Liver (tissue), 8 donors: ENCODE measurements at regions not wholly inside any gene's neighbourhood (a gene's known extent, or its start where the extent isn't known, plus 50 kb on each side); places are given as distances from the start of the nearest gene placed in this dataset.

Source experiments
- DNase-seq: peaks from one replicate; pipeline ENCODE4 v3.0.0-alpha.2; 2017; ENCODE audit warnings: low spot score
- H3K27ac ChIP-seq, 2 donors: one replicate each; pipeline ENCODE4 v1.7.0; 2013; ENCODE audit warnings: inconsistent platforms in 2 of 2, low read length in 2 of 2, control low read depth in 1 of 2, low read depth in 1 of 2, mild to moderate bottlenecking in 1 of 2
- H3K27me3 ChIP-seq, 4 donors: one replicate each; pipeline versions ENCODE4 v1.6.1 to v1.7.0; 2013; ENCODE audit warnings: low read length in 3 of 4, inconsistent platforms in 1 of 4, mild to moderate bottlenecking in 1 of 4, moderate library complexity in 1 of 4; ENCODE audit not compliant: control insufficient read depth in 4 of 4, insufficient read depth in 4 of 4
- H3K36me3 ChIP-seq, 4 donors: one replicate each; pipeline versions ENCODE4 v1.6.1 to v1.7.0; 2013; ENCODE audit warnings: low read length in 3 of 4, mild to moderate bottlenecking in 3 of 4, low read depth in 1 of 4, moderate library complexity in 1 of 4; ENCODE audit not compliant: control insufficient read depth in 4 of 4, insufficient read depth in 3 of 4
- H3K4me1 ChIP-seq, 4 donors: one replicate each; pipeline versions ENCODE4 v1.6.1 to v1.7.0; 2013; ENCODE audit warnings: low read length in 3 of 4, mild to moderate bottlenecking in 3 of 4, moderate library complexity in 1 of 4; ENCODE audit not compliant: control insufficient read depth in 4 of 4, insufficient read depth in 4 of 4
- H3K4me3 ChIP-seq, 3 donors: one replicate each; pipeline versions ENCODE4 v1.6.1 to v1.7.0; 2013; ENCODE audit warnings: low read length in 3 of 3, control low read depth in 1 of 3, low read depth in 1 of 3, mild to moderate bottlenecking in 1 of 3
- H3K9ac ChIP-seq, 2 donors: one replicate each; pipeline ENCODE4 v1.7.0; 2013; ENCODE audit warnings: low read length in 2 of 2, mild to moderate bottlenecking in 2 of 2, moderate library complexity in 2 of 2, control low read depth in 1 of 2, low read depth in 1 of 2
- H3K9me3 ChIP-seq, 4 donors: one replicate each; pipeline versions ENCODE4 v1.6.1 to v1.7.0; 2013; ENCODE audit warnings: low read length in 3 of 4; ENCODE audit not compliant: control insufficient read depth in 4 of 4
- EGR1 ChIP-seq, 2 donors: IDR thresholded peaks; 2 replicates each; pipeline ENCODE4 v1.6.1; 2016 to 2018; ENCODE audit warnings: antibody characterized with exemption in 2 of 2, low read depth in 2 of 2
- FOXA1 ChIP-seq: IDR thresholded peaks from 2 replicates; pipeline ENCODE4 v1.6.1; 2016; ENCODE audit warnings: antibody characterized with exemption
- FOXA2 ChIP-seq: IDR thresholded peaks from 2 replicates; pipeline ENCODE4 v1.6.1; 2016; ENCODE audit warnings: antibody characterized with exemption
- GABPA ChIP-seq, 2 donors: IDR thresholded peaks in 1 of 2; conservative IDR thresholded peaks in 1 of 2; 2 replicates each; pipeline ENCODE4 v1.6.1; 2016; ENCODE audit warnings: antibody characterized with exemption in 2 of 2, mild to moderate bottlenecking in 1 of 2, moderate library complexity in 1 of 2
- HNF4A ChIP-seq, 2 donors: conservative IDR thresholded peaks; 2 replicates each; pipeline ENCODE4 v1.6.1; 2016; ENCODE audit warnings: antibody characterized with exemption in 2 of 2, mild to moderate bottlenecking in 2 of 2
- HNF4G ChIP-seq: IDR thresholded peaks from 2 replicates; pipeline ENCODE4 v1.6.1; 2016; ENCODE audit warnings: antibody characterized with exemption
- JUND ChIP-seq, 2 donors: IDR thresholded peaks; 2 replicates each; pipeline ENCODE4 v1.6.1; 2016; ENCODE audit warnings: antibody characterized with exemption in 2 of 2
- MAX ChIP-seq: IDR thresholded peaks from 2 replicates; pipeline ENCODE4 v1.6.1; 2016; ENCODE audit warnings: antibody characterized with exemption
- NR2F2 ChIP-seq: IDR thresholded peaks from 2 replicates; pipeline ENCODE4 v1.6.1; 2016; ENCODE audit warnings: antibody characterized with exemption
- RAD21 ChIP-seq, 2 donors: IDR thresholded peaks; 2 replicates each; pipeline ENCODE4 v1.6.1; 2016; ENCODE audit warnings: antibody characterized with exemption in 2 of 2, mild to moderate bottlenecking in 2 of 2
- RXRA ChIP-seq, 2 donors: IDR thresholded peaks; 2 replicates each; pipeline ENCODE4 v1.6.1; 2017 to 2018; ENCODE audit warnings: antibody characterized with exemption in 2 of 2, mild to moderate bottlenecking in 1 of 2
- SP1 ChIP-seq: IDR thresholded peaks from 2 replicates; pipeline ENCODE4 v1.6.1; 2018; ENCODE audit warnings: antibody characterized with exemption, mild to moderate bottlenecking
- TAF1 ChIP-seq: conservative IDR thresholded peaks from 2 replicates; pipeline ENCODE4 v1.6.1; 2016; ENCODE audit warnings: antibody characterized with exemption, mild to moderate bottlenecking
- YY1 ChIP-seq: IDR thresholded peaks from 2 replicates; pipeline ENCODE4 v1.6.1; 2016; ENCODE audit warnings: antibody characterized with exemption, mild to moderate bottlenecking
- WGBS: extraction: QIAGEN DNeasy Blood & Tissue Kit; methylation state at CpG from one replicate; pipeline ENCODE4 v1.1.7; 2013; 5-methylcytosine and 5-hydroxymethylcytosine counted together
- TF ChIP-seq, protein P1 (sequence below): IDR thresholded peaks from 2 replicates; pipeline ENCODE4 v1.6.1; 2016; ENCODE audit warnings: antibody characterized with exemption
- TF ChIP-seq, protein P2 (sequence below): IDR thresholded peaks from 2 replicates; pipeline ENCODE4 v1.6.1; 2016; ENCODE audit warnings: antibody characterized with exemption, mild to moderate bottlenecking
- TF ChIP-seq, protein P3 (sequence below): IDR thresholded peaks from 2 replicates; pipeline ENCODE4 v1.6.1; 2016; ENCODE audit warnings: antibody characterized with exemption
- TF ChIP-seq, protein P4 (sequence below): fragments of 150-350 bp; IDR thresholded peaks from 2 replicates; pipeline ENCODE4 v1.5.1; 2017; ENCODE audit warnings: improper control_type of control experiment, low read depth, low read length; ENCODE audit not compliant: missing input control
- donor health status: healthy.
- donor health status: healthy.
- donor health status: healthy.
- donor health status: healthy.
- donor health status: healthy.

DNA sequence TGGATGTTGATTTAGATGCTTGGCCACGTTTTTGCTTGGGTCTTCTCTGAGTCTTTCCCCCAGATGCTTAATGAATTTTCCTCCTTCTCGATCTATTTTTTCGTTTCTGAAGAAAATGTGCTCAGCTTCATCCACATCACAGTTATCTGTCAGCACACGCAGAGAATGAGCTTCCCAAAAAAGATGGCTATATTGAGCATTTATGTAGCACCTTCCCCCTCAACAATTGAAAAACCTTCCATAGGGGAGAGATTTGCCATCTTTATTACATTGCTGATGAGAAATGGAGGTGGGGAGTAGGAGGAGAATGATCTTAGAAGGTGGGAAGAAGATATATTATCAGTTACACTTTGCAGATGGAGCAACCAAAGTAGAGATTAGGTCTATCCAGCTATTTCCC, 228.1 kb upstream of the PHYHIPL start:
- no peaks in the 10 kb centered on the region for H3K36me3 ChIP-seq
- no peaks in the 10 kb centered on the region for H3K4me1 ChIP-seq
- no peak for TF ChIP-seq TAF1
- TF ChIP-seq, protein P1, sequence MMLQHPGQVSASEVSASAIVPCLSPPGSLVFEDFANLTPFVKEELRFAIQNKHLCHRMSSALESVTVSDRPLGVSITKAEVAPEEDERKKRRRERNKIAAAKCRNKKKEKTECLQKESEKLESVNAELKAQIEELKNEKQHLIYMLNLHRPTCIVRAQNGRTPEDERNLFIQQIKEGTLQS, result no peak
- no peak for TF ChIP-seq HNF4G
- TF ChIP-seq JUND (IDR thresholded peaks at IDR 0.05), result no peak
- TF ChIP-seq, protein P2, sequence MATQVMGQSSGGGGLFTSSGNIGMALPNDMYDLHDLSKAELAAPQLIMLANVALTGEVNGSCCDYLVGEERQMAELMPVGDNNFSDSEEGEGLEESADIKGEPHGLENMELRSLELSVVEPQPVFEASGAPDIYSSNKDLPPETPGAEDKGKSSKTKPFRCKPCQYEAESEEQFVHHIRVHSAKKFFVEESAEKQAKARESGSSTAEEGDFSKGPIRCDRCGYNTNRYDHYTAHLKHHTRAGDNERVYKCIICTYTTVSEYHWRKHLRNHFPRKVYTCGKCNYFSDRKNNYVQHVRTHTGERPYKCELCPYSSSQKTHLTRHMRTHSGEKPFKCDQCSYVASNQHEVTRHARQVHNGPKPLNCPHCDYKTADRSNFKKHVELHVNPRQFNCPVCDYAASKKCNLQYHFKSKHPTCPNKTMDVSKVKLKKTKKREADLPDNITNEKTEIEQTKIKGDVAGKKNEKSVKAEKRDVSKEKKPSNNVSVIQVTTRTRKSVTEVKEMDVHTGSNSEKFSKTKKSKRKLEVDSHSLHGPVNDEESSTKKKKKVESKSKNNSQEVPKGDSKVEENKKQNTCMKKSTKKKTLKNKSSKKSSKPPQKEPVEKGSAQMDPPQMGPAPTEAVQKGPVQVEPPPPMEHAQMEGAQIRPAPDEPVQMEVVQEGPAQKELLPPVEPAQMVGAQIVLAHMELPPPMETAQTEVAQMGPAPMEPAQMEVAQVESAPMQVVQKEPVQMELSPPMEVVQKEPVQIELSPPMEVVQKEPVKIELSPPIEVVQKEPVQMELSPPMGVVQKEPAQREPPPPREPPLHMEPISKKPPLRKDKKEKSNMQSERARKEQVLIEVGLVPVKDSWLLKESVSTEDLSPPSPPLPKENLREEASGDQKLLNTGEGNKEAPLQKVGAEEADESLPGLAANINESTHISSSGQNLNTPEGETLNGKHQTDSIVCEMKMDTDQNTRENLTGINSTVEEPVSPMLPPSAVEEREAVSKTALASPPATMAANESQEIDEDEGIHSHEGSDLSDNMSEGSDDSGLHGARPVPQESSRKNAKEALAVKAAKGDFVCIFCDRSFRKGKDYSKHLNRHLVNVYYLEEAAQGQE, result no peak
- TF ChIP-seq GABPA (IDR thresholded peaks at IDR 0.05 in 1 of 2, conservative IDR thresholded peaks at IDR 0.05 in 1 of 2), result no peak
- no peak for TF ChIP-seq NR2F2
- no peak for TF ChIP-seq FOXA1
- TF ChIP-seq, protein P3, sequence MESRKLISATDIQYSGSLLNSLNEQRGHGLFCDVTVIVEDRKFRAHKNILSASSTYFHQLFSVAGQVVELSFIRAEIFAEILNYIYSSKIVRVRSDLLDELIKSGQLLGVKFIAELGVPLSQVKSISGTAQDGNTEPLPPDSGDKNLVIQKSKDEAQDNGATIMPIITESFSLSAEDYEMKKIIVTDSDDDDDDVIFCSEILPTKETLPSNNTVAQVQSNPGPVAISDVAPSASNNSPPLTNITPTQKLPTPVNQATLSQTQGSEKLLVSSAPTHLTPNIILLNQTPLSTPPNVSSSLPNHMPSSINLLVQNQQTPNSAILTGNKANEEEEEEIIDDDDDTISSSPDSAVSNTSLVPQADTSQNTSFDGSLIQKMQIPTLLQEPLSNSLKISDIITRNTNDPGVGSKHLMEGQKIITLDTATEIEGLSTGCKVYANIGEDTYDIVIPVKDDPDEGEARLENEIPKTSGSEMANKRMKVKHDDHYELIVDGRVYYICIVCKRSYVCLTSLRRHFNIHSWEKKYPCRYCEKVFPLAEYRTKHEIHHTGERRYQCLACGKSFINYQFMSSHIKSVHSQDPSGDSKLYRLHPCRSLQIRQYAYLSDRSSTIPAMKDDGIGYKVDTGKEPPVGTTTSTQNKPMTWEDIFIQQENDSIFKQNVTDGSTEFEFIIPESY, result no peak
- TF ChIP-seq FOXA2, result no peak
- no peak for TF ChIP-seq YY1
- no peak for TF ChIP-seq HNF4A (conservative IDR thresholded peaks at IDR 0.05)
- TF ChIP-seq, protein P4, sequence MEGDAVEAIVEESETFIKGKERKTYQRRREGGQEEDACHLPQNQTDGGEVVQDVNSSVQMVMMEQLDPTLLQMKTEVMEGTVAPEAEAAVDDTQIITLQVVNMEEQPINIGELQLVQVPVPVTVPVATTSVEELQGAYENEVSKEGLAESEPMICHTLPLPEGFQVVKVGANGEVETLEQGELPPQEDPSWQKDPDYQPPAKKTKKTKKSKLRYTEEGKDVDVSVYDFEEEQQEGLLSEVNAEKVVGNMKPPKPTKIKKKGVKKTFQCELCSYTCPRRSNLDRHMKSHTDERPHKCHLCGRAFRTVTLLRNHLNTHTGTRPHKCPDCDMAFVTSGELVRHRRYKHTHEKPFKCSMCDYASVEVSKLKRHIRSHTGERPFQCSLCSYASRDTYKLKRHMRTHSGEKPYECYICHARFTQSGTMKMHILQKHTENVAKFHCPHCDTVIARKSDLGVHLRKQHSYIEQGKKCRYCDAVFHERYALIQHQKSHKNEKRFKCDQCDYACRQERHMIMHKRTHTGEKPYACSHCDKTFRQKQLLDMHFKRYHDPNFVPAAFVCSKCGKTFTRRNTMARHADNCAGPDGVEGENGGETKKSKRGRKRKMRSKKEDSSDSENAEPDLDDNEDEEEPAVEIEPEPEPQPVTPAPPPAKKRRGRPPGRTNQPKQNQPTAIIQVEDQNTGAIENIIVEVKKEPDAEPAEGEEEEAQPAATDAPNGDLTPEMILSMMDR, result no peak
- no peak for TF ChIP-seq MAX
- no peak for TF ChIP-seq RXRA (IDR thresholded peaks at IDR 0.05)
- no peak for TF ChIP-seq SP1
- TF ChIP-seq RAD21 (IDR thresholded peaks at IDR 0.05), result no peak
- TF ChIP-seq EGR1 (IDR thresholded peaks at IDR 0.05; ENCODE audit: low read depth in 2 of 2), result no peak
- no peaks in the 10 kb centered on the region for H3K27me3 ChIP-seq
- no peak overlapping the region for H3K27ac ChIP-seq
- no peak overlapping the region for H3K9ac ChIP-seq
- no peak for DNase-seq
- H3K4me3 ChIP-seq, result no peak overlapping the region
- 81% methylated on average over 4 of the region's 4 CpGs for WGBS
- H3K9me3 ChIP-seq, result no peaks in the 10 kb centered on the region

DNA sequence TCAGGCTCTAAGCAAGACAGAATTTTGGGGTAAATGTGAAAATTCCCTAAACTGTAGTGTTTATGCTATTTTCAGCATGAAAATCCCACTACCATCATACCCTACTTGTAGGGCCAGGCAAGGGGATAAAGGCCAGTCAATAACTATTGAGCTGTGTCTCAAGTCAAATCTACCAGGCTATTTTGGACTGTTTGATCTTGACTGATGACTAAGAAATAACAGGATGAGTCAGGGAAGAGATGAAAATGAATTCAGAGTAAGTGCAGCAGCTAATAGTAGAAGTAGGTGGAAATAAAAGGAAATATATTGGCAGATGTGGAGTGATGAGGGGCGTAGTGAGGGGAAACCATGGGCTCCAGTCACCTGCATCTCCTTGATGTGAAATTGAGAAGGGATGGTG, 225.8 kb upstream of the PHYHIPL start:
- 86% methylated on average over 1 of the region's 1 CpG for WGBS
- TF ChIP-seq YY1 (no peak), RXRA (IDR thresholded peaks at IDR 0.05) (no peak), GABPA (IDR thresholded peaks at IDR 0.05 in 1 of 2, conservative IDR thresholded peaks at IDR 0.05 in 1 of 2) (no peak), RAD21 (IDR thresholded peaks at IDR 0.05) (no peak), HNF4A (conservative IDR thresholded peaks at IDR 0.05) (no peak), NR2F2 (no peak), SP1 (no peak), MAX (no peak), EGR1 (IDR thresholded peaks at IDR 0.05; ENCODE audit: low read depth in 2 of 2) (no peak), FOXA2 (no peak), FOXA1 (no peak)
- TF ChIP-seq, protein P1, result no peak
- TF ChIP-seq, protein P4, result no peak

More for the DNA sequence above, 225.8 kb upstream of the PHYHIPL start:
- Histone ChIP-seq H3K27me3 (no peaks in the 10 kb centered on the region), H3K9me3 (no peaks in the 10 kb centered on the region), H3K36me3 (no peaks in the 10 kb centered on the region), H3K4me1 (no peaks in the 10 kb centered on the region), H3K9ac (no peak overlapping the region), H3K27ac (no peak overlapping the region), H3K4me3 (no peak overlapping the region)
- DNase-seq, result no peak
